ENCODE measurements at regions not wholly inside any gene's neighbourhood (a gene's known extent, or its start where the extent isn't known, plus 50 kb on each side); places are given as distances from the start of the nearest gene placed in this dataset.
"Not testable (repeated sequence)": the region's sequence is repeated elsewhere in the genome, so short reads cannot be mapped to it uniquely, and the experiment has no call there.

GRCh38 chr12:58704770-58705169 lies 215.5 kb downstream of the LRIG3 start:
- not testable (repeated sequence) for TF ChIP-seq CTCF, POLR2A (IDR thresholded peaks at IDR 0.05)
